GM12891 (cell line): ENCODE measurements at regions not wholly inside any gene's neighbourhood (a gene's known extent, or its start where the extent isn't known, plus 50 kb on each side); places are given as distances from the start of the nearest gene placed in this dataset.

Source experiments
- DNase-seq: peaks from one replicate; pipeline ENCODE4 v3.0.0; 2011; ENCODE audit warnings: low spot score; ENCODE audit not compliant: insufficient read length
- FAIRE-seq: peaks from 2 replicates; lab custom pipeline; 2011; peaks lifted over from hg19 to GRCh38; lab: Jason Lieb, UNC
- PAX5 ChIP-seq: IDR thresholded peaks from 2 replicates; pipeline ENCODE4 v1.6.1; 2011; ENCODE audit warnings: low read length, moderate library complexity, mild to moderate bottlenecking; ENCODE audit not compliant: insufficient read depth, severe bottlenecking
- POLR2A ChIP-seq: IDR thresholded peaks from 2 replicates; pipeline ENCODE4 v1.6.1; 2011; ENCODE audit warnings: low read depth, low read length, control low read depth
- POLR2AphosphoS5 ChIP-seq: IDR thresholded peaks from 2 replicates; pipeline ENCODE4 v1.6.1; 2011; ENCODE audit warnings: low read depth, low read length, control low read depth
- POU2F2 ChIP-seq: IDR thresholded peaks from 2 replicates; pipeline ENCODE4 v1.6.1; 2011; ENCODE audit warnings: low read depth, mild to moderate bottlenecking, control low read depth, low read length, moderate library complexity
- SPI1 ChIP-seq: IDR thresholded peaks from 2 replicates; pipeline ENCODE4 v1.6.1; 2011; ENCODE audit warnings: low read depth, low read length, control low read depth
- TAF1 ChIP-seq: IDR thresholded peaks from 2 replicates; pipeline ENCODE4 v1.6.1; 2011; ENCODE audit warnings: low read depth, low read length, control low read depth

DNA sequence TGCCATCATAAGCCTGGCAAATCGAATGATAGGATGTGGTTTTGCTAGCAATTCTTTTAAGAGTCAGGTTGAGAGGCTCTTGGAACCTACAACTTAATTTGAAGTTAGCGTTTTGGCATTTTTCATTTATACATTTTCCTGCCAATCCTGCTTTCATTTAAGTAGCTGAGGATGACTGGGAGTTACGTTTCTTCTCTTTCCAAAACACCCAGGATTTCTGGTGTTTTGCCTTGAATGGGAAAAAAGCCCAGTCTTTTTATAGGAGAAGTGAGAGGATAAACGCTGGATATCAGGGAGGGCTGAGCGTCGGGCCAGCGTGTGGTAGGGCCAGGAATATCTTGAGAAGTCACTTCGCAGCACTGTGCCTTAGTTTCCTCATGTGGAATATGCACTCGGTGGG, 174.2 kb upstream of the HAND2 start:
- TF ChIP-seq POU2F2 (no peak), PAX5 (no peak), TAF1 (no peak), SPI1 (no peak), POLR2AphosphoS5 (no peak), POLR2A (no peak)
- DNase-seq, result no peak
- FAIRE-seq, result no peak

DNA sequence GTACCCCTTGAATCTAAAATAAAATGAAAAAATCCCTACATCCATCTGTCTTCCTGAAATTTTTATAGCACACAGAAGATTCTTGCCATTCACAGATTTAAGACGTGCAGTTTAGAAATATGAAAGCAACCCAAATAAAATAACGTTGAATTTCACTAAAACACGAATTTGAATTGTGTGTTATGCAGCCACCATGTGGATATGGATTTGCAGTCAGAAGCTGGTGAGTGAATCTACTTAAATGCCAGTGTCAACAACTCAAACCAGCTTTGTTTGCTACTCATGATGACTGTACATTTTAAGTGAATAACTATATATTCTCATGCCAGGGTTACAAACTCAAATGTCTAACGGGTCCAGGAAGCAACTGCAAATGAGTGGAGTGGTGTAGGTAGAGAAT, 173.0 kb upstream of the HAND2 start:
- TF ChIP-seq POLR2A (no peak), POLR2AphosphoS5 (no peak), TAF1 (no peak), SPI1 (no peak), PAX5 (no peak), POU2F2 (no peak)
- DNase-seq (no peak), FAIRE-seq (no peak)

DNA sequence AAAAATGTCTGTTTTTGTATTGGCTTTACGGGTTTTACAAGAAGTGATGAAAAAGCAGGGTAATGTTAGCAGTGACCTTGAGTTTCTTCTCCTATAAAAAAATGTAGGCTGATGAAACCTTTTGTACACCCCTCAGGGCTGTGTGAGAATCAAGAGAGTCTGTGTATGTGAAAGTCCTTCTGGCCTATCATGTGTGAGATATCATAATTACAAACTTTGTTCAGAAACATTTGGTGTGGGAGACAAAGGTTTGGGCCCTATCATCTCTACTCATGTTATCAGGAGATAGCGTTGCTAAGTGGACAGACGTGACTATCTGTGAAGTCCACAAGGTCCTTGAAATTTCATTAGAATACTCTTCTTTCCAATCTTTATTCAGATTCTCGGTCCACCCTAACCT, 170.6 kb upstream of the HAND2 start:
- TF ChIP-seq SPI1, result no peak
- TF ChIP-seq POLR2AphosphoS5, result no peak
- TF ChIP-seq PAX5, result no peak
- no peak for TF ChIP-seq TAF1
- DNase-seq (no peak), FAIRE-seq (no peak)

DNA sequence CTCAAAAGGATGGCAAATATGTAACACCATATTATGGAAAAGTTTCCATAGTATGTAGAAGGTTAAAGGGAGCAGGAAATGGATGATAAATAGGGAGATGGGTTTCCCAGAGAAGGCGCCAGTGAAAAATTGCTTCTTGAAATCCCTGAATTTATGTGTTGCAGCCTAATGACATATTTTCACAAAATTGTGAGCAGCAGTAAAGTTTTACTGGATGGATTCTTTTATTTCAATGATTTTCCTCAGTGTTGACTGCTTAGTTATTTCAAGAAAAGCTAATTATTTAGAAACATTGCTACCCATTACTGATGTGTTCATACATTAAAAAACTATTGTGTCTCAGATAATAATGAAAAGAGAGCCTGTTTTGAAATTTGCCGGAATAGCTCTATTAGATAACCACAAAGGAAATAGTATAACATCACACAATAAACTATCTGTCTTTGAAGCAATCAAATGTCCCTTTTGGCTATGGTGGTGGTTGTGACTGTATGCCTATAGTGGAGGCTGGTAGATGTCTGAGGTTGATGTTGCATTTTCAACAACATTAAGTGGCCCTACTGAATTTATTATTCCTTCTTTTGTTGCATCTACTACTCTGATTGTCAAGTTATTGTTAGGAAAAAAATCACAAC, 169.9 kb upstream of the HAND2 start:
- DNase-seq, result no peak
- FAIRE-seq, result no peak

DNA sequence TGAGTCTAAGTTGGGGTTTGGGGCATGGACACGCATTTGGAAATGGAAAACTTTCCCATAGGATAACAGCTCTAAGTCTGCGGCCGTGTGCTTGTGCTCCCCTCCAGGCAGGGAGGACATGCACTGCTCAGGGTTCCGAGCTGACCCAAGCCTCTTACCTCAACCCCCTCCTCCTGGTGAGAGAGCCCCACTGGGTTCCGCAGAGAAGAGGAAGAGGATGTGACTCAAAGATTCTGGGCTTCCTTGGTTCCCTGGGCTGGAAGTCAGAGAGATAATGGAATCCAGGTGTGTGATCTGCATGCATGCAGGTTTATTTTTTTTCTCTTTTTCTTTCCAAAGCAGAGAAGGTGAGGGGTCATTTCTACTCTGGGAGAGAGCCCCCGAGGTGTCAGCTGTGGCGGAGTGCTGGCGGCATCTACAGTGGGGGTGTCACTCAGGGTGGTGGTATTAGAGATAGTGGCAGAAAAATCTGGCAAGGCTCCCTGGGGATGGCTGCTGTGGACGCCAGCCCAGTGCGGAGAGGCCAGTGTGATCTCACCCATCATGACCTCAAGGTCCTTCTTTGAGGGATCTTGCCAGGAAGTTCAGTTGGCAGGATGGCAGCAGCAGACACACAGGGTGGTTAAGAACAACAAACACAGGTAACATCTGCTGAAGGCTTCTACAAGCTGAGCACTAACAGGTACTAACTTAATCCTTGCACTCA, 168.7 kb upstream of the HAND2 start:
- TF ChIP-seq POU2F2, result no peak
- TF ChIP-seq POLR2A, result no peak
- TF ChIP-seq PAX5, result no peak
- no peak for TF ChIP-seq TAF1
- no peak for TF ChIP-seq SPI1
- no peak for TF ChIP-seq POLR2AphosphoS5
- DNase-seq (no peak), FAIRE-seq (no peak)

More for the DNA sequence above, 169.9 kb upstream of the HAND2 start:
- no peak for TF ChIP-seq SPI1
- TF ChIP-seq POLR2A, result no peak
- no peak for TF ChIP-seq POLR2AphosphoS5
- no peak for TF ChIP-seq POU2F2
- TF ChIP-seq PAX5, result no peak
- no peak for TF ChIP-seq TAF1

- FAIRE-seq, result no peak
- TF ChIP-seq POLR2A (no peak), SPI1 (no peak), PAX5 (no peak), POU2F2 (no peak), POLR2AphosphoS5 (no peak), TAF1 (no peak)
- DNase-seq, result no peak
These were observed 167.8 kb upstream of the HAND2 start for GRCh38 chr4:173697840-173698239.

DNA sequence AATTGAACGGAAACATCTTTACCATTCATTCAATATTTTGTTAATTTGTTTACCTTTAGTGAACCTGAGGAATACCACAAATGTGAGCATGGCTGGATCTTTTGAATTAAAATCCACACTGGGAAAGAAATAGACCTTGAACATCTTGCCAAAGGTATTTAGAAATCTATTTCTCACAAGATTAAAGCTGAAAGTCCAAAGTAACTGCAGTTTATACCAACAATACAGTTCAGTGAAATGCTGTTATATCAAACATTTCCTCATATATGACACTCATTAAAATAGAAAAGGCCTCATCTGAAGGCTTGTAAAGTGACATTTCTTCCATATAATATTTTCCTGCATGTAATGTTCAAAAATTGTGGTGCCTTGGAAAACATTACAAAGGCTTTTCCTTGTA, 166.5 kb upstream of the HAND2 start:
- DNase-seq, result no peak
- TF ChIP-seq TAF1 (no peak), POU2F2 (no peak), POLR2AphosphoS5 (no peak), SPI1 (no peak), PAX5 (no peak), POLR2A (no peak)
- no peak for FAIRE-seq

DNA sequence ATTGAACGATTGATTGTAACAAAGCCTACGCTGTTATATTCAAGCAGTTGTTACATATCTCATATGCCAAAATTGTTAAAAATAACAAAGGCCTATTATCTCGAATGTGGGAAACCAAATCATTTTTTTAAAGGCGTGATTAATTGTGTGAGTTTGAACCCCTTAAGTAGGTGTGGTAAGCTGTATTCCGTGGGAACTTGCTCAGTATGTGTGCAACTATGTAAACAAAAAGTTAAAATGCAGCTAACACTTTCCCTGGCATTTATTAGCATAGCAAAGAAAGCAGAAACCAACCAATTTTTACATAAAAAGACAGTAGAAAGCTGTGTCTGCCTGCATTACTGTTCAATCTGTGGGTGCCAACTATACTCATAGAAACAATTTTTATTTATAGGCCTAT, 166.0 kb upstream of the HAND2 start:
- TF ChIP-seq POLR2A, result no peak
- TF ChIP-seq POU2F2, result no peak
- no peak for TF ChIP-seq TAF1
- TF ChIP-seq SPI1, result no peak
- no peak for TF ChIP-seq POLR2AphosphoS5
- no peak for TF ChIP-seq PAX5
- DNase-seq (no peak), FAIRE-seq (no peak)

DNA sequence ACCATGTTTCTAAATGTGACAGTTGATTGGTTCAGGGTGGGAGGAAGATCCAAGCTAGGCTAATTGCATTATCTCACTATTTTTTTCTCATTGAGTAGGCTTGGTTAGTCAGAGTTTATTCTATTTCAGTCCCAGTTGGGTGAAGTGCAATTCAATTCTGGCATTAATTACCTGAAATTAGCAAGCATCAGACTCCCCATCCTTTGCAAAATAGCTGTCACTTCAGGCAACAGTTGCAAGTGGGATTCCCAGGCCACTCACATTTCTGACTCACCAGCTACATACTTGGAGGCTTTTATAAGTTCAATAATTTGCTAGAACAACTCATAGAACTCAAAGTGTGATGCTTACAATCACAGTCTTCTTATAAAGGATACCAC, 155.8 kb upstream of the HAND2 start:
- TF ChIP-seq SPI1 (no peak), POLR2A (no peak), POLR2AphosphoS5 (no peak), POU2F2 (no peak), TAF1 (no peak), PAX5 (no peak)
- DNase-seq (no peak), FAIRE-seq (no peak)

GRCh38 chr4:173685165-173685830, 155.3 kb upstream of the HAND2 start:
- DNase-seq (no peak), FAIRE-seq (no peak)
- TF ChIP-seq SPI1 (no peak), PAX5 (no peak), POLR2A (no peak), POU2F2 (no peak), TAF1 (no peak), POLR2AphosphoS5 (no peak)
